HepG2 (cell line): ENCODE measurements at regions not wholly inside any gene's neighbourhood (a gene's known extent, or its start where the extent isn't known, plus 50 kb on each side); places are given as distances from the start of the nearest gene placed in this dataset.

ENCODE experiments used
- CREM ChIP-seq, 2 experiments: sonication (generic) in 1 of 2; formaldehyde crosslinking in 1 of 2; IDR thresholded peaks; 2 replicates each; pipeline versions ENCODE4 v1.4.0 to v1.6.1; 2016 to 2020; ENCODE audit warnings: antibody characterized with exemption in 1 of 2, mild to moderate bottlenecking in 1 of 2, missing genetic modification reagents in 1 of 2
- HNF1A ChIP-seq, 2 experiments: sonication (generic) in 1 of 2; formaldehyde crosslinking in 1 of 2; IDR thresholded peaks; 2 replicates each; pipeline versions ENCODE4 v1.4.0 to v1.6.1; 2016 to 2020; ENCODE audit warnings: borderline replicate concordance in 1 of 2, low read depth in 1 of 2, mild to moderate bottlenecking in 1 of 2, missing genetic modification reagents in 1 of 2
- KMT2A ChIP-seq: sonication (generic); formaldehyde crosslinking; IDR thresholded peaks from 2 replicates; pipeline ENCODE4 v1.4.0; 2020; ENCODE audit warnings: missing genetic modification reagents
- PITX1 ChIP-seq: sonication (generic); formaldehyde crosslinking; IDR thresholded peaks from 2 replicates; pipeline ENCODE4 v1.5.1; 2020; ENCODE audit warnings: mild to moderate bottlenecking, missing genetic modification reagents
- SP5 ChIP-seq: IDR thresholded peaks from 2 replicates; pipeline ENCODE4 v1.6.1; 2016; ENCODE audit warnings: low read depth, borderline replicate concordance
- SSRP1 ChIP-seq: IDR thresholded peaks from 2 replicates; pipeline ENCODE4 v1.6.1; 2016; ENCODE audit warnings: control low read depth
- ZNF329 ChIP-seq: sonication (generic); formaldehyde crosslinking; IDR thresholded peaks from 2 replicates; pipeline ENCODE4 v1.9.0; 2021; ENCODE audit warnings: low read depth, mild to moderate bottlenecking, missing genetic modification reagents
- ZNF646 ChIP-seq: sonication (generic); formaldehyde crosslinking; IDR thresholded peaks from 2 replicates; pipeline ENCODE4 v1.9.0; 2021; ENCODE audit warnings: mild to moderate bottlenecking, missing genetic modification reagents
- ZNF691 ChIP-seq: sonication (generic); formaldehyde crosslinking; IDR thresholded peaks from 2 replicates; pipeline ENCODE4 v1.4.0; 2020; ENCODE audit warnings: missing genetic modification reagents, low read depth, mild to moderate bottlenecking, borderline replicate concordance

- TF ChIP-seq HNF1A (IDR thresholded peaks at IDR 0.05; ENCODE audit: low read depth) = no peak; the same call in 1 of the 2 replicates
- TF ChIP-seq HNF1A (CRISPR knock-in tag; IDR thresholded peaks at IDR 0.05; ENCODE audit: borderline replicate concordance) = peak; percentile 45; the same call in 1 of the 2 replicates
- peak; percentile 87 for TF ChIP-seq PITX1 (CRISPR knock-in tag)
- peak; percentile 80 for TF ChIP-seq CREM (IDR thresholded peaks at IDR 0.05)
- TF ChIP-seq CREM (CRISPR knock-in tag; IDR thresholded peaks at IDR 0.05) = no peak
- TF ChIP-seq ZNF646 (CRISPR knock-in tag) = peak; percentile 54; the same call in 1 of the 2 replicates
- TF ChIP-seq ZNF329 = no peak
- no peak; the same call in 1 of the 2 replicates for TF ChIP-seq ZNF691 (CRISPR knock-in tag)
- TF ChIP-seq SSRP1 (CRISPR knock-in tag) = 0 out of 2 replicates have a peak, but pooled peaks have one; percentile 50
- TF ChIP-seq SP5 (CRISPR knock-in tag) = peak; percentile 13; the same call in 1 of the 2 replicates
- TF ChIP-seq KMT2A (CRISPR knock-in tag) = peak; percentile 57; the same call in 1 of the 2 replicates
Measured at GRCh38 chr2:181790716-181791649, 100.5 kb upstream of the ITPRID2 start (continued).
